PC-9 (cell line): ENCODE measurements at regions not wholly inside any gene's neighbourhood (a gene's known extent, or its start where the extent isn't known, plus 50 kb on each side); places are given as distances from the start of the nearest gene placed in this dataset.

Experiments
- BruUV-seq: library from RNA; stranded (reverse); fragments of 400-500 nt; replicated peaks from 2 replicates; lab custom pipeline; 2021; lab: Mats Ljungman, UMichigan
- CTCF ChIA-PET: fragments of 300-600 bp; sonication (Branson Sonifier 250); formaldehyde crosslinking; loops from one replicate; lab custom pipeline; 2022; ENCODE audit warnings: antibody characterized with exemption; lab: Charles Lee
- POLR2A ChIA-PET: fragments of 300-600 bp; sonication (Branson Sonifier 250); formaldehyde crosslinking; loops from one replicate; lab custom pipeline; 2022; ENCODE audit warnings: antibody characterized with exemption; ENCODE audit not compliant: unreplicated experiment; lab: Charles Lee
- DNase-seq, 2 experiments: peaks; one replicate each; pipeline versions ENCODE4 v3.0.0 to v3.0.0-alpha.2; 2015 to 2022; ENCODE audit warnings: mixed read lengths in 1 of 2
- H2AFZ ChIP-seq: fragments of 200-600 bp; sonication (generic); 2 replicates; pipeline ENCODE4 v1.8.1; 2017; ENCODE audit warnings: antibody characterized with exemption
- H3F3A ChIP-seq: fragments of 200-600 bp; sonication (generic); 2 replicates; pipeline ENCODE4 v1.8.1; 2017; ENCODE audit warnings: antibody characterized with exemption, mild to moderate bottlenecking, low read depth; ENCODE audit not compliant: insufficient read depth
- H3K27ac ChIP-seq: fragments of 200-600 bp; sonication (generic); 2 replicates; pipeline ENCODE4 v1.6.1; 2016; ENCODE audit warnings: mixed run types
- H3K27me3 ChIP-seq: fragments of 200-600 bp; sonication (generic); 2 replicates; pipeline ENCODE4 v1.6.1; 2016; ENCODE audit warnings: low read depth, mixed run types; ENCODE audit not compliant: insufficient read depth
- H3K36me3 ChIP-seq: fragments of 200-600 bp; sonication (generic); 2 replicates; pipeline ENCODE4 v1.6.1; 2016; ENCODE audit warnings: low read depth, mixed run types
- H3K4me1 ChIP-seq: fragments of 200-600 bp; sonication (generic); replicated peaks from 2 replicates; pipeline ENCODE4 v1.6.1; 2016; ENCODE audit warnings: mixed run types; ENCODE audit not compliant: insufficient read depth
- H3K4me2 ChIP-seq: fragments of 200-600 bp; sonication (generic); 2 replicates; pipeline ENCODE4 v1.6.1; 2017; ENCODE audit warnings: mixed run types
- H3K4me3 ChIP-seq: fragments of 200-600 bp; sonication (generic); 2 replicates; pipeline ENCODE4 v1.6.1; 2016; ENCODE audit warnings: mixed run types
- H3K79me2 ChIP-seq: fragments of 200-600 bp; sonication (generic); 2 replicates; pipeline ENCODE4 v1.6.1; 2017; ENCODE audit warnings: low read depth, mixed run types
- H3K9me2 ChIP-seq: fragments of 200-600 bp; sonication (generic); 2 replicates; pipeline ENCODE4 v1.8.1; 2017; ENCODE audit warnings: mild to moderate bottlenecking; ENCODE audit not compliant: insufficient read depth
- H3K9me3 ChIP-seq: fragments of 200-600 bp; sonication (generic); 2 replicates; pipeline ENCODE4 v1.8.1; 2016; ENCODE audit warnings: low read depth; ENCODE audit not compliant: insufficient read depth
- H4K20me1 ChIP-seq: fragments of 200-600 bp; sonication (generic); 2 replicates; pipeline ENCODE4 v1.8.1; 2017; ENCODE audit not compliant: insufficient read depth
- EZH2 ChIP-seq: fragments of 200-600 bp; sonication (generic); IDR thresholded peaks from 2 replicates; pipeline ENCODE4 v1.8.0; 2017; ENCODE audit warnings: antibody characterized with exemption, low read depth
- intact Hi-C: fragments of 100-400 bp; cut with micrococcal nuclease; formaldehyde crosslinking; loops from one replicate; pipeline ENCODE4 v1.10.0; 2022; ENCODE audit not compliant: unreplicated experiment
- TF ChIP-seq, protein P1 (sequence below): fragments of 200-600 bp; sonication (generic); conservative IDR thresholded peaks from 2 replicates; pipeline ENCODE4 v1.6.1; 2017; ENCODE audit warnings: mixed run types, antibody characterized with exemption, mild to moderate bottlenecking, moderate library complexity

- ChIA-PET POLR2A (no interaction called here), CTCF (no interaction called here)
- intact Hi-C loops = no loop called here
- H3F3A ChIP-seq = no peaks in the 10 kb centered on the region
- TF ChIP-seq, protein P1, sequence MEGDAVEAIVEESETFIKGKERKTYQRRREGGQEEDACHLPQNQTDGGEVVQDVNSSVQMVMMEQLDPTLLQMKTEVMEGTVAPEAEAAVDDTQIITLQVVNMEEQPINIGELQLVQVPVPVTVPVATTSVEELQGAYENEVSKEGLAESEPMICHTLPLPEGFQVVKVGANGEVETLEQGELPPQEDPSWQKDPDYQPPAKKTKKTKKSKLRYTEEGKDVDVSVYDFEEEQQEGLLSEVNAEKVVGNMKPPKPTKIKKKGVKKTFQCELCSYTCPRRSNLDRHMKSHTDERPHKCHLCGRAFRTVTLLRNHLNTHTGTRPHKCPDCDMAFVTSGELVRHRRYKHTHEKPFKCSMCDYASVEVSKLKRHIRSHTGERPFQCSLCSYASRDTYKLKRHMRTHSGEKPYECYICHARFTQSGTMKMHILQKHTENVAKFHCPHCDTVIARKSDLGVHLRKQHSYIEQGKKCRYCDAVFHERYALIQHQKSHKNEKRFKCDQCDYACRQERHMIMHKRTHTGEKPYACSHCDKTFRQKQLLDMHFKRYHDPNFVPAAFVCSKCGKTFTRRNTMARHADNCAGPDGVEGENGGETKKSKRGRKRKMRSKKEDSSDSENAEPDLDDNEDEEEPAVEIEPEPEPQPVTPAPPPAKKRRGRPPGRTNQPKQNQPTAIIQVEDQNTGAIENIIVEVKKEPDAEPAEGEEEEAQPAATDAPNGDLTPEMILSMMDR = no peak
- no peak for TF ChIP-seq EZH2
- no peaks in the 10 kb centered on the region for H3K9me3 ChIP-seq
- H3K9me2 ChIP-seq = no peaks in the 10 kb centered on the region
- no peak for DNase-seq
- H3K36me3 ChIP-seq = no peaks in the 10 kb centered on the region
- no peak overlapping the region for H3K27ac ChIP-seq
- BruUV-seq = no TSS peak
- no peaks in the 10 kb centered on the region for H3K27me3 ChIP-seq
- no peak overlapping the region for H3K4me2 ChIP-seq
- H3K4me1 ChIP-seq = no peaks in the 10 kb centered on the region
- no peak overlapping the region for H3K4me3 ChIP-seq
- no peaks in the 10 kb centered on the region for H4K20me1 ChIP-seq
- H2AFZ ChIP-seq = no peak overlapping the region
- no peaks in the 10 kb centered on the region for H3K79me2 ChIP-seq
These were observed 241.4 kb upstream of the ARHGAP24 start for GRCh38 chr4:85233516-85233915.

GRCh38 chr4:85243857-85244256 lies 231.1 kb upstream of the ARHGAP24 start:
- H3K9me2 ChIP-seq = no peaks in the 10 kb centered on the region
- H3K9me3 ChIP-seq = no peaks in the 10 kb centered on the region
- no peaks in the 10 kb centered on the region for H3K36me3 ChIP-seq
- no peaks in the 10 kb centered on the region for H3K27me3 ChIP-seq
- no peak for TF ChIP-seq EZH2
- TF ChIP-seq, protein P1 = no peak
- POLR2A ChIA-PET = no interaction called here
- no peak overlapping the region for H3K27ac ChIP-seq
- H3F3A ChIP-seq = no peaks in the 10 kb centered on the region
- CTCF ChIA-PET = no interaction called here
- H4K20me1 ChIP-seq = no peaks in the 10 kb centered on the region
- intact Hi-C loops = no loop called here
- H2AFZ ChIP-seq = no peak overlapping the region
- no peaks in the 10 kb centered on the region for H3K4me1 ChIP-seq
- H3K4me2 ChIP-seq = no peak overlapping the region
- no peak for DNase-seq
- no peak overlapping the region for H3K4me3 ChIP-seq
- BruUV-seq = no TSS peak
- no peaks in the 10 kb centered on the region for H3K79me2 ChIP-seq

DNA sequence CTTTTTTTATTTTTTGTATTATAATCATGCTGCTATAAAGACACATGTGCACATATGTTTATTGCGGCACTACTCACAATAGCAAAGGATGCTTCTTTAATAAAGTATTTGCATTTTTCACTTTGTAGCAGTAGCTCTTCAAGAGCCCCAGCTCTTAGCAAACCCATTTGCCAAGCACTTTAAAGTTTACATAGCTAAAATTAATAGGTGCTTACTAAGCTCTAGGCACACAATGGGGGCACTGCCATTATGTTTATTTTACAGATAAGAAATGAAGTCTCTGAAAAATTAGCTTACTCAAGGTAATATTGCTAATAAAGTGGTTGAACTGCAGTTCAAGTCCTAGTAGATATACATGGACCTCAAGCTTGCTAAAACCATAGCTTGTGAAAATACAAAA lies 230.3 kb upstream of the ARHGAP24 start:
- BruUV-seq = no TSS peak
- intact Hi-C loops = no loop called here
- POLR2A ChIA-PET = no interaction called here
- no peak for DNase-seq
- TF ChIP-seq, protein P1 = no peak
- TF ChIP-seq EZH2 = no peak
- Histone ChIP-seq H3K9me3 (no peaks in the 10 kb centered on the region), H3K36me3 (no peaks in the 10 kb centered on the region), H3K4me2 (no peak overlapping the region), H3K27ac (no peak overlapping the region), H3K9me2 (no peaks in the 10 kb centered on the region), H3K79me2 (no peaks in the 10 kb centered on the region), H3K4me1 (no peaks in the 10 kb centered on the region), H2AFZ (no peak overlapping the region), H3K4me3 (no peak overlapping the region), H4K20me1 (no peaks in the 10 kb centered on the region), H3F3A (no peaks in the 10 kb centered on the region), H3K27me3 (no peaks in the 10 kb centered on the region)
- CTCF ChIA-PET = no interaction called here
